ENCODE measurements at regions not wholly inside any gene's neighbourhood (a gene's known extent, or its start where the extent isn't known, plus 50 kb on each side); places are given as distances from the start of the nearest gene placed in this dataset.

GRCh38 chr9:100714372-100715099 is 136.7 kb downstream of the CAVIN4 start:
- no peaks in the 10 kb centered on the region for H3K36me3 ChIP-seq (ENCODE audit: low read length)
- no peaks in the 10 kb centered on the region for H3F3A ChIP-seq (ENCODE audit: insufficient read depth)
- H3K4me2 ChIP-seq (ENCODE audit: low read depth, low read length, poor library complexity, severe bottlenecking): no peak overlapping the region
- H2AFZ ChIP-seq (ENCODE audit: low read depth, low read length, severe bottlenecking): no peak overlapping the region
- H3K27me3 ChIP-seq (ENCODE audit: low read length): no peaks in the 10 kb centered on the region
- peaks cover 4% of the 10 kb centered on the region; the same call in 1 of the 2 replicates for H3K9me3 ChIP-seq (ENCODE audit: insufficient read depth, low read length)
- no peak overlapping the region for H3K4me3 ChIP-seq (ENCODE audit: insufficient read depth, low read length, poor library complexity, severe bottlenecking)
- peak; percentile 98 for TF ChIP-seq CTCF (IDR thresholded peaks at IDR 0.05; ENCODE audit: insufficient read depth, low read length, poor library complexity, severe bottlenecking)
- TF ChIP-seq EZH2phosphoT487 (conservative IDR thresholded peaks at IDR 0.05; ENCODE audit: low read length): no peak
- H3K27ac ChIP-seq (ENCODE audit: low read depth, low read length): no peak overlapping the region
- H3K9ac ChIP-seq (ENCODE audit: low read length): no peak overlapping the region
- H3K79me2 ChIP-seq (ENCODE audit: insufficient read depth, low read length): no peaks in the 10 kb centered on the region
- H4K20me1 ChIP-seq (ENCODE audit: low read depth, low read length): no peaks in the 10 kb centered on the region
- no peaks in the 10 kb centered on the region for H3K9me2 ChIP-seq (replicated peaks; ENCODE audit: insufficient read depth, low read length)

GRCh38 chr9:100715100-100715380 is 137.2 kb downstream of the CAVIN4 start:
- H3K27ac ChIP-seq (ENCODE audit: low read depth, low read length): no peak overlapping the region
- no peaks in the 10 kb centered on the region for H4K20me1 ChIP-seq (ENCODE audit: low read depth, low read length)
- no peaks in the 10 kb centered on the region for H3K36me3 ChIP-seq (ENCODE audit: low read length)
- H2AFZ ChIP-seq (ENCODE audit: low read depth, low read length, severe bottlenecking): no peak overlapping the region
- H3K4me3 ChIP-seq (ENCODE audit: insufficient read depth, low read length, poor library complexity, severe bottlenecking): no peak overlapping the region
- H3K79me2 ChIP-seq (ENCODE audit: insufficient read depth, low read length): no peaks in the 10 kb centered on the region
- H3K27me3 ChIP-seq (ENCODE audit: low read length): no peaks in the 10 kb centered on the region
- no peak overlapping the region for H3K4me2 ChIP-seq (ENCODE audit: low read depth, low read length, poor library complexity, severe bottlenecking)
- H3K9me3 ChIP-seq (ENCODE audit: insufficient read depth, low read length): peaks cover 4% of the 10 kb centered on the region; the same call in 1 of the 2 replicates
- H3K9me2 ChIP-seq (replicated peaks; ENCODE audit: insufficient read depth, low read length): no peaks in the 10 kb centered on the region
- no peak overlapping the region for H3K9ac ChIP-seq (ENCODE audit: low read length)
- TF ChIP-seq CTCF (IDR thresholded peaks at IDR 0.05; ENCODE audit: insufficient read depth, low read length, poor library complexity, severe bottlenecking) (no peak), EZH2phosphoT487 (conservative IDR thresholded peaks at IDR 0.05; ENCODE audit: low read length) (no peak)
- no peaks in the 10 kb centered on the region for H3F3A ChIP-seq (ENCODE audit: insufficient read depth)

- TF ChIP-seq EZH2phosphoT487 (conservative IDR thresholded peaks at IDR 0.05; ENCODE audit: low read length): no peak
- no peak for TF ChIP-seq CTCF (IDR thresholded peaks at IDR 0.05; ENCODE audit: insufficient read depth, low read length, poor library complexity, severe bottlenecking)
- H3K9ac ChIP-seq (ENCODE audit: low read length): no peak overlapping the region
- no peaks in the 10 kb centered on the region for H3K27me3 ChIP-seq (ENCODE audit: low read length)
- H3F3A ChIP-seq (ENCODE audit: insufficient read depth): no peaks in the 10 kb centered on the region
- no peak overlapping the region for H3K4me2 ChIP-seq (ENCODE audit: low read depth, low read length, poor library complexity, severe bottlenecking)
- H3K79me2 ChIP-seq (ENCODE audit: insufficient read depth, low read length): no peaks in the 10 kb centered on the region
- H2AFZ ChIP-seq (ENCODE audit: low read depth, low read length, severe bottlenecking): no peak overlapping the region
- no peaks in the 10 kb centered on the region for H4K20me1 ChIP-seq (ENCODE audit: low read depth, low read length)
- no peaks in the 10 kb centered on the region for H3K36me3 ChIP-seq (ENCODE audit: low read length)
- H3K27ac ChIP-seq (ENCODE audit: low read depth, low read length): no peak overlapping the region
- H3K4me3 ChIP-seq (ENCODE audit: insufficient read depth, low read length, poor library complexity, severe bottlenecking): no peak overlapping the region
- H3K9me2 ChIP-seq (replicated peaks; ENCODE audit: insufficient read depth, low read length): no peaks in the 10 kb centered on the region
- no peaks in the 10 kb centered on the region for H3K9me3 ChIP-seq (ENCODE audit: insufficient read depth, low read length)
Measured at GRCh38 chr9:100718717-100719116, 140.8 kb downstream of the CAVIN4 start.

All from SU-DHL-6 (cell line).